Breast epithelium (tissue), 4 donors: ENCODE measurements at regions not wholly inside any gene's neighbourhood (a gene's known extent, or its start where the extent isn't known, plus 50 kb on each side); places are given as distances from the start of the nearest gene placed in this dataset.

Experiments used
- DNase-seq, 2 donors: peaks; one replicate each; pipeline ENCODE4 v3.0.0-alpha.2; 2019; ENCODE audit warnings: low spot score in 2 of 2
- H3K27ac ChIP-seq, 2 donors: fragments of 200-600 bp; sonication (generic) in 1 of 2; one replicate each; pipeline ENCODE4 v1.5.1; 2016 to 2019; ENCODE audit warnings: mild to moderate bottlenecking in 1 of 2
- H3K27me3 ChIP-seq, 2 donors: fragments of 200-600 bp; sonication (generic) in 1 of 2; one replicate each; pipeline versions ENCODE4 v1.5.1 to v1.6.0; 2017 to 2019; ENCODE audit warnings: control low read depth in 1 of 2, mild to moderate bottlenecking in 1 of 2
- H3K36me3 ChIP-seq: fragments of 200-600 bp; one replicate; pipeline ENCODE4 v1.5.1; 2019
- H3K4me1 ChIP-seq, 2 donors: fragments of 200-600 bp; sonication (generic); one replicate each; pipeline ENCODE4 v1.5.1; 2016 to 2019; ENCODE audit warnings: control low read depth in 1 of 2
- H3K4me3 ChIP-seq, 3 donors: fragments of 200-600 bp; sonication (generic); 1 replicate in 2 of 3; 2 replicates in 1 of 3; pipeline ENCODE4 v1.5.1; 2016 to 2019; ENCODE audit warnings: mild to moderate bottlenecking in 3 of 3, moderate library complexity in 2 of 3
- H3K9me3 ChIP-seq, 2 donors: fragments of 200-600 bp; sonication (generic) in 1 of 2; one replicate each; pipeline ENCODE4 v1.5.1; 2016 to 2019; ENCODE audit warnings: control low read depth in 1 of 2
- CTCF ChIP-seq, 3 donors: fragments of 450-650 bp; IDR thresholded peaks; one replicate each; pipeline ENCODE4 v1.5.1; 2016 to 2017; ENCODE audit warnings: antibody characterized with exemption in 3 of 3, mild to moderate bottlenecking in 3 of 3, moderate library complexity in 3 of 3
- POLR2A ChIP-seq: fragments of 450-650 bp; IDR thresholded peaks from one replicate; pipeline ENCODE4 v1.6.1; 2016; ENCODE audit warnings: antibody characterized with exemption, mild to moderate bottlenecking, moderate library complexity
- POLR2AphosphoS5 ChIP-seq, 3 donors: sonication (generic); formaldehyde crosslinking; IDR thresholded peaks; one replicate each; pipeline ENCODE4 v1.6.1; 2017; ENCODE audit warnings: antibody characterized with exemption in 3 of 3
- intact Hi-C: fragments of 100-400 bp; cut with DNase I; formaldehyde crosslinking; loops from one replicate; pipeline ENCODE4 v1.15.1; 2023; ENCODE audit warnings: low total_unique reads

- no peak for DNase-seq
- TF ChIP-seq CTCF (IDR thresholded peaks at IDR 0.05) (no peak), POLR2A (no peak), POLR2AphosphoS5 (IDR thresholded peaks at IDR 0.05) (no peak)
- Histone ChIP-seq H3K36me3 (no peaks in the 10 kb centered on the region), H3K4me1 (no peaks in the 10 kb centered on the region), H3K27me3 (peaks cover 0 to 3% of the 10 kb centered on the region in 2 donors), H3K4me3 (no peak overlapping the region), H3K27ac (no peak overlapping the region), H3K9me3 (no peaks in the 10 kb centered on the region)
- intact Hi-C loops: no loop called here
These were observed 638.9 kb downstream of the SMARCA1 start for GRCh38 chrX:128884430-128884829.

GRCh38 chrX:128883650-128884049, 639.6 kb downstream of the SMARCA1 start:
- Histone ChIP-seq H3K27me3 (peaks cover 0 to 3% of the 10 kb centered on the region in 2 donors), H3K4me3 (no peak overlapping the region), H3K36me3 (no peaks in the 10 kb centered on the region), H3K4me1 (no peaks in the 10 kb centered on the region), H3K9me3 (no peaks in the 10 kb centered on the region), H3K27ac (no peak overlapping the region)
- TF ChIP-seq CTCF (IDR thresholded peaks at IDR 0.05): no peak
- no peak for TF ChIP-seq POLR2A
- DNase-seq: no peak
- intact Hi-C loops: no loop called here

- no peak for TF ChIP-seq POLR2AphosphoS5 (IDR thresholded peaks at IDR 0.05)
- no peak for TF ChIP-seq POLR2A
- TF ChIP-seq CTCF (IDR thresholded peaks at IDR 0.05): no peak
- intact Hi-C loops: no loop called here
- Histone ChIP-seq H3K27ac (no peak overlapping the region), H3K36me3 (no peaks in the 10 kb centered on the region), H3K9me3 (no peaks in the 10 kb centered on the region), H3K4me3 (no peak overlapping the region), H3K4me1 (no peaks in the 10 kb centered on the region), H3K27me3 (peaks cover 0 to 3% of the 10 kb centered on the region in 2 donors)
- no peak for DNase-seq
These were observed 652.9 kb downstream of the SMARCA1 start for GRCh38 chrX:128870361-128870760.

GRCh38 chrX:128862557-128862956, 660.7 kb downstream of the SMARCA1 start:
- no peak for DNase-seq
- H3K27me3 ChIP-seq: peaks cover 0 to 8% of the 10 kb centered on the region in 2 donors
- intact Hi-C loops: no loop called here
- H3K9me3 ChIP-seq: no peaks in the 10 kb centered on the region
- H3K27ac ChIP-seq: no peak overlapping the region
- TF ChIP-seq CTCF (IDR thresholded peaks at IDR 0.05): no peak
- no peaks in the 10 kb centered on the region for H3K4me1 ChIP-seq
- H3K36me3 ChIP-seq: no peaks in the 10 kb centered on the region
- no peak overlapping the region for H3K4me3 ChIP-seq

- Histone ChIP-seq H3K27ac (no peak overlapping the region), H3K4me1 (no peaks in the 10 kb centered on the region), H3K9me3 (peaks cover 0 to 4% of the 10 kb centered on the region in 2 donors), H3K4me3 (no peak overlapping the region), H3K36me3 (no peaks in the 10 kb centered on the region), H3K27me3 (peaks cover 0 to 9% of the 10 kb centered on the region in 2 donors)
- TF ChIP-seq POLR2AphosphoS5 (IDR thresholded peaks at IDR 0.05) (no peak), POLR2A (no peak), CTCF (IDR thresholded peaks at IDR 0.05) (no peak)
- DNase-seq: no peak
- intact Hi-C loops: no loop called here
These were observed 674.9 kb downstream of the SMARCA1 start for GRCh38 chrX:128848374-128848773.
